ENCODE measurements at regions not wholly inside any gene's neighbourhood (a gene's known extent, or its start where the extent isn't known, plus 50 kb on each side); places are given as distances from the start of the nearest gene placed in this dataset.

GRCh38 chr12:89064780-89065179, 287.5 kb downstream of the DUSP6 start:
- TF ChIP-seq CTCF (conservative IDR thresholded peaks at IDR 0.05 in 1 of 2, IDR thresholded peaks at IDR 0.05 in 1 of 2; ENCODE audit: extremely low read depth in 1 of 2, insufficient read depth in 1 of 2, low read depth in 1 of 2, low read length in 2 of 2) (no peak), EZH2 (IDR thresholded peaks at IDR 0.05; ENCODE audit: borderline replicate concordance, low read length) (no peak)

Measured in mammary epithelial cell (primary cell).